Mesenchymal stem cell (in vitro differentiated cells and primary cell): ENCODE measurements at regions not wholly inside any gene's neighbourhood (a gene's known extent, or its start where the extent isn't known, plus 50 kb on each side); places are given as distances from the start of the nearest gene placed in this dataset.

Source experiments
- DNase-seq: peaks from one replicate; pipeline ENCODE4 v3.0.0-alpha.2; 2013
- H2AFZ ChIP-seq: one replicate; pipeline ENCODE4 v1.6.1; 2013; ENCODE audit warnings: low read depth, mild to moderate bottlenecking, control low read depth, inconsistent platforms, low read length, moderate library complexity
- H2AK5ac ChIP-seq: 2 replicates; pipeline ENCODE4 v1.6.1; 2013; ENCODE audit warnings: low read length, moderate library complexity, mild to moderate bottlenecking, inconsistent platforms; ENCODE audit not compliant: severe bottlenecking
- H2BK120ac ChIP-seq: one replicate; pipeline ENCODE4 v1.6.1; 2013; ENCODE audit warnings: low read depth, mild to moderate bottlenecking, inconsistent platforms, low read length, moderate library complexity
- H2BK12ac ChIP-seq, 2 experiments: one replicate each; pipeline ENCODE4 v1.6.1; 2013; ENCODE audit warnings: inconsistent platforms in 2 of 2, low read length in 2 of 2, mild to moderate bottlenecking in 2 of 2, moderate library complexity in 2 of 2, control low read depth in 1 of 2
- H2BK15ac ChIP-seq: one replicate; pipeline ENCODE4 v1.6.1; 2013; ENCODE audit warnings: mild to moderate bottlenecking, low read depth, inconsistent platforms; ENCODE audit not compliant: poor library complexity, severe bottlenecking
- H2BK5ac ChIP-seq: 2 replicates; pipeline ENCODE4 v1.6.1; 2013; ENCODE audit warnings: low read depth, mild to moderate bottlenecking, low read length, control low read depth, inconsistent platforms; ENCODE audit not compliant: poor library complexity, severe bottlenecking
- H3K14ac ChIP-seq, 2 experiments: one replicate each; pipeline ENCODE4 v1.6.1; 2013; ENCODE audit warnings: inconsistent platforms in 2 of 2, low read length in 2 of 2, control low read depth in 1 of 2, mild to moderate bottlenecking in 1 of 2, moderate library complexity in 1 of 2
- H3K18ac ChIP-seq, 2 experiments: one replicate each; pipeline ENCODE4 v1.6.1; 2013; ENCODE audit warnings: inconsistent platforms in 2 of 2, low read length in 2 of 2, control low read depth in 1 of 2, low read depth in 1 of 2, mild to moderate bottlenecking in 1 of 2
- H3K23ac ChIP-seq, 2 experiments: one replicate each; pipeline ENCODE4 v1.6.1; 2013; ENCODE audit warnings: inconsistent platforms in 2 of 2, low read length in 2 of 2, mild to moderate bottlenecking in 2 of 2, moderate library complexity in 2 of 2, control low read depth in 1 of 2
- H3K27ac ChIP-seq: 2 replicates; pipeline ENCODE4 v1.5.1; 2013; ENCODE audit warnings: mild to moderate bottlenecking, moderate library complexity, low read length, control low read depth, inconsistent platforms; ENCODE audit not compliant: poor library complexity, severe bottlenecking
- H3K27me3 ChIP-seq, 2 experiments: 2 replicates each; pipeline versions ENCODE4 v1.6.1 to v1.7.0; 2013; ENCODE audit warnings: low read length in 2 of 2, mild to moderate bottlenecking in 2 of 2, moderate library complexity in 2 of 2, control low read depth in 1 of 2, inconsistent platforms in 1 of 2; ENCODE audit not compliant: control insufficient read depth in 1 of 2, insufficient read depth in 1 of 2
- H3K36me3 ChIP-seq, 2 experiments: 2 replicates each; pipeline versions ENCODE4 v1.6.1 to v1.7.0; 2013; ENCODE audit warnings: low read length in 2 of 2, control low read depth in 1 of 2, inconsistent platforms in 1 of 2, low read depth in 1 of 2, mild to moderate bottlenecking in 1 of 2; ENCODE audit not compliant: insufficient read depth in 2 of 2, control insufficient read depth in 1 of 2
- H3K4ac ChIP-seq, 2 experiments: one replicate each; pipeline ENCODE4 v1.6.1; 2013; ENCODE audit warnings: inconsistent platforms in 2 of 2, low read length in 2 of 2, mild to moderate bottlenecking in 2 of 2, moderate library complexity in 2 of 2, control low read depth in 1 of 2, low read depth in 1 of 2
- H3K4me1 ChIP-seq: 2 replicates; pipeline ENCODE4 v1.6.1; 2013; ENCODE audit warnings: low read depth, low read length, control low read depth; ENCODE audit not compliant: control insufficient read depth, insufficient read depth
- H3K4me2 ChIP-seq: 2 replicates; pipeline ENCODE4 v1.6.1; 2013; ENCODE audit warnings: low read length, mild to moderate bottlenecking, inconsistent platforms; ENCODE audit not compliant: poor library complexity, severe bottlenecking
- H3K4me3 ChIP-seq, 2 experiments: 2 replicates each; pipeline versions ENCODE4 v1.5.1 to v1.7.0; 2013; ENCODE audit warnings: low read length in 2 of 2, mild to moderate bottlenecking in 2 of 2, control low read depth in 1 of 2, low read depth in 1 of 2; ENCODE audit not compliant: insufficient read depth in 1 of 2
- H3K79me1 ChIP-seq: replicated peaks from 2 replicates; pipeline ENCODE4 v1.6.1; 2013; ENCODE audit warnings: mild to moderate bottlenecking, control low read depth, low read length, inconsistent platforms; ENCODE audit not compliant: poor library complexity, severe bottlenecking
- H3K9ac ChIP-seq: 2 replicates; pipeline ENCODE4 v1.7.0; 2013; ENCODE audit warnings: mild to moderate bottlenecking, low read length, moderate library complexity
- H3K9me3 ChIP-seq: 2 replicates; pipeline ENCODE4 v1.7.0; 2013; ENCODE audit warnings: mild to moderate bottlenecking, low read length; ENCODE audit not compliant: control insufficient read depth
- H4K8ac ChIP-seq: one replicate; pipeline ENCODE4 v1.6.1; 2013; ENCODE audit warnings: inconsistent platforms, mild to moderate bottlenecking, low read length, moderate library complexity
- H4K91ac ChIP-seq: one replicate; pipeline ENCODE4 v1.6.1; 2013; ENCODE audit warnings: mild to moderate bottlenecking, low read length, inconsistent platforms
- WGBS: methylation state at CpG from one replicate; pipeline ENCODE4 v1.1.7; 2013; ENCODE audit warnings: mixed read lengths; 5-methylcytosine and 5-hydroxymethylcytosine counted together

DNA sequence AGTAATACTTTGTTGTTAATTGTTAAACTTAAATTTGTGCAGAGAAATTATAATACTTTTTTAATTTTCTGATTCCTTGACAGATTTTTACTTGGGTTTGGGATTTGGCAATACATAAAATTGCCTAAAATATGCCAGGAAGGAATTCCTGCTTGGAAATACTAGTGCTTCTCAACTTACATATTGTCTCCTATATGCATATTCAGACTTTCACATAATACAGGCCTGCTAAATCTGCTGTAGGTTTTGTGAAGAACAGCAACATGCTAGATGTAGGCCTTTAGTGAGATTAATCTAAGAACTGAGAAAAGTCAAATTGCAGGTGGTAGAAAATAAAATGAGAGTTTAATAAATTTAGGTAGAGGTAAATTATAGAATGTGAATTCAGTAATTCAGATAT, 468.5 kb upstream of the MIS18BP1 start:
- Histone ChIP-seq H3K18ac (no peak overlapping the region), H3K27me3 (no peaks in the 10 kb centered on the region), H3K27ac (no peak overlapping the region), H3K14ac (no peak overlapping the region), H4K91ac (no peak overlapping the region), H3K4me2 (no peak overlapping the region), H3K4ac (no peak overlapping the region), H2AFZ (no peak overlapping the region), H2BK5ac (no peak overlapping the region), H3K23ac (no peak overlapping the region), H2BK15ac (no peak overlapping the region), H3K79me1 (no peaks in the 10 kb centered on the region), H3K9ac (no peak overlapping the region), H2BK120ac (no peak overlapping the region), H2AK5ac (no peak overlapping the region), H3K4me1 (no peaks in the 10 kb centered on the region), H2BK12ac (no peak overlapping the region), H4K8ac (no peak overlapping the region), H3K9me3 (peaks cover 6% of the 10 kb centered on the region), H3K4me3 (no peak overlapping the region), H3K36me3 (no peaks in the 10 kb centered on the region)
- no peak for DNase-seq

DNA sequence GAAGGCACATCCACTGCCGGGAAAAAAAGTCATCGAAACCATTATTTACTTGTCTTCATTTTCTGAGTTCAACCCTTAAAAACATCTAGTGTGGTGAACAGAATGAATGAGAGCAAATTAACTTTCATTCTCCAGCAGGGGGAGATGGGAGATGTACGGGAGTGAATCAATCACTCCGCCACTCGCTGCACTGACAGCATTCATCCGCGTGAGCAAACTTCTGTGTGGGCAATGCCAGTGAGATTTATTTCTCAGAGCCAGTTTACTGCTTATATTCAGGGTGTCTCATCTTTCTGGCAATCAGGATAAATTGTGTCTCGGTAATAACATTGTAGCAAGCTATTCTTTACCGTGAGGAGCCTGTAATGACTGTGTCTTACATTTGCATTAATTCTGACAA, 463.6 kb upstream of the MIS18BP1 start:
- H2BK120ac ChIP-seq, result no peak overlapping the region

DNA sequence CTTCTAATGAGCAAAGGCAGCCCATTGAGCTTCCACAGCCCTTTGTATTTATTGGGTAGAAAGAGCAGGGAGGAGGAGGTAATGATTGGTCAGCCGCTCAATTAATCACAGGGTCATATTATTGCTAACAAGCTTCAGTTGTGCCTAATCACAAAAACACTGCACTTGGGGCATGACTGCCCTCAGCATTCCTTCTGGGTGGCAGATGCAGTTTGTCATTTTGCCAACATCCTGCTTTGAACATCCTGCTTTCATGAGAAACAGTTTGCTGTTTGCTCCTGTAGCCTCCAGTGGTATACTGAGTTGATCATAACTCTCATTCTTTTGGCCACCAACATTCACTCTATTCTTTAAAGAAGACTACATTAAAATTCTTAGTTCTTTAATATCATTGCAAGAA, 462.9 kb upstream of the MIS18BP1 start:
- H2BK15ac ChIP-seq, result no peak overlapping the region
- H2AFZ ChIP-seq, result no peak overlapping the region
- H3K9me3 ChIP-seq, result peaks cover 12% of the 10 kb centered on the region
- H3K4me2 ChIP-seq, result no peak overlapping the region
- WGBS, result 100% methylated on average over 1 of the region's 1 CpG
- no peak overlapping the region for H2BK5ac ChIP-seq
- no peak overlapping the region for H2AK5ac ChIP-seq
- H3K79me1 ChIP-seq, result no peaks in the 10 kb centered on the region
- H3K4me3 ChIP-seq, result no peak overlapping the region
- no peak overlapping the region for H2BK12ac ChIP-seq
- H4K91ac ChIP-seq, result no peak overlapping the region
- no peak for DNase-seq
- no peaks in the 10 kb centered on the region for H3K27me3 ChIP-seq
- no peak overlapping the region for H3K4ac ChIP-seq
- H3K18ac ChIP-seq, result no peak overlapping the region
- H3K36me3 ChIP-seq, result no peaks in the 10 kb centered on the region
- H3K23ac ChIP-seq, result no peak overlapping the region
- H3K4me1 ChIP-seq, result no peaks in the 10 kb centered on the region
- H4K8ac ChIP-seq, result no peak overlapping the region
- no peak overlapping the region for H2BK120ac ChIP-seq
- no peak overlapping the region for H3K27ac ChIP-seq
- H3K9ac ChIP-seq, result no peak overlapping the region
- H3K14ac ChIP-seq, result no peak overlapping the region

More for the DNA sequence above, 463.6 kb upstream of the MIS18BP1 start:
- no peak overlapping the region for H2AFZ ChIP-seq
- H2AK5ac ChIP-seq, result no peak overlapping the region
- WGBS, result 82% methylated on average over 8 of the region's 9 CpGs
- H3K23ac ChIP-seq, result no peak overlapping the region
- no peaks in the 10 kb centered on the region for H3K79me1 ChIP-seq
- no peak overlapping the region for H3K18ac ChIP-seq
- no peak overlapping the region for H2BK12ac ChIP-seq
- DNase-seq, result no peak
- H3K4me3 ChIP-seq, result no peak overlapping the region
- no peak overlapping the region for H3K4me2 ChIP-seq
- H3K4ac ChIP-seq, result no peak overlapping the region
- no peaks in the 10 kb centered on the region for H3K4me1 ChIP-seq
- no peak overlapping the region for H3K14ac ChIP-seq
- no peaks in the 10 kb centered on the region for H3K36me3 ChIP-seq
- H2BK5ac ChIP-seq, result no peak overlapping the region
- H4K91ac ChIP-seq, result no peak overlapping the region
- H2BK15ac ChIP-seq, result no peak overlapping the region
- H3K27me3 ChIP-seq, result no peaks in the 10 kb centered on the region
- no peak overlapping the region for H3K27ac ChIP-seq
- H3K9me3 ChIP-seq, result peaks cover 12% of the 10 kb centered on the region
- H4K8ac ChIP-seq, result no peak overlapping the region
- H3K9ac ChIP-seq, result no peak overlapping the region

DNA sequence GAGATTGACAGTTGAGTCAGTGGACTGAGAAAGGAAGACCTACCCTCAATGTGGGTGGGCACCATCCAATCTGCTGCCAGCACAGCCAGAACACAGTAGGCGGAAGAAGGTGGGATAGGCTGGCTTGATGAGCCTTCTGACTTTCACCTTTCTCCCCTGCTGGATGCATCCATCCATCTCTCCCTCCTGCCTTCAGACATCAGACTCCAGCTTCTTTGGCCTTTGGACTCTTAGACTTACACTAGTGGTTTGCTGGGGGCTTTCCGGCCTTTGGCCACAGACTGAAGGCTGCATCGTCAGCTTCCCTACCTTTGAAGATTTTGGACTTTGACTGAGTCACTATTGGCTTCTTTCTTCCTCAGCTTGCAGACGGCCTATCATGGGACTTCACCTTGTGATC, 456.5 kb upstream of the MIS18BP1 start:
- Histone ChIP-seq H2BK12ac (no peak overlapping the region), H3K9me3 (peaks cover 11% of the 10 kb centered on the region), H4K8ac (no peak overlapping the region), H3K4me1 (no peaks in the 10 kb centered on the region), H3K36me3 (no peaks in the 10 kb centered on the region), H2BK15ac (no peak overlapping the region), H3K18ac (no peak overlapping the region), H3K4ac (no peak overlapping the region), H2BK5ac (no peak overlapping the region), H2AK5ac (no peak overlapping the region), H3K27ac (no peak overlapping the region), H3K9ac (no peak overlapping the region), H3K23ac (no peak overlapping the region), H3K27me3 (no peaks in the 10 kb centered on the region), H3K79me1 (no peaks in the 10 kb centered on the region), H4K91ac (no peak overlapping the region), H2BK120ac (no peak overlapping the region), H3K4me3 (no peak overlapping the region), H2AFZ (no peak overlapping the region), H3K4me2 (no peak overlapping the region), H3K14ac (no peak overlapping the region)
- no peak for DNase-seq
- WGBS, result 89% methylated on average over 4 of the region's 4 CpGs
